Thymus (tissue), 11 donors: ENCODE measurements at regions not wholly inside any gene's neighbourhood (a gene's known extent, or its start where the extent isn't known, plus 50 kb on each side); places are given as distances from the start of the nearest gene placed in this dataset.
"Not testable (repeated sequence)": the region's sequence is repeated elsewhere in the genome, so short reads cannot be mapped to it uniquely, and the experiment has no call there.

Source experiments
- DNase-seq, 9 donors: peaks; one replicate each; pipeline ENCODE4 v3.0.0-alpha.2; 2013; ENCODE audit warnings: low spot score in 9 of 9, low read depth in 6 of 9, missing footprints in 1 of 9
- H3K27ac ChIP-seq, 2 donors: one replicate each; pipeline ENCODE4 v1.5.1; 2013; ENCODE audit warnings: control low read depth in 1 of 2, low read depth in 1 of 2, low read length in 1 of 2, mild to moderate bottlenecking in 1 of 2, moderate library complexity in 1 of 2
- H3K27me3 ChIP-seq, 2 donors: one replicate each; pipeline ENCODE4 v1.5.1; 2013; ENCODE audit warnings: low read length in 1 of 2; ENCODE audit not compliant: control insufficient read depth in 2 of 2, insufficient read depth in 1 of 2
- H3K36me3 ChIP-seq, 2 donors: one replicate each; pipeline ENCODE4 v1.5.1; 2013; ENCODE audit warnings: low read length in 1 of 2, mild to moderate bottlenecking in 1 of 2, moderate library complexity in 1 of 2; ENCODE audit not compliant: control insufficient read depth in 2 of 2, insufficient read depth in 2 of 2
- H3K4me1 ChIP-seq, 2 donors: one replicate each; pipeline ENCODE4 v1.5.1; 2013; ENCODE audit warnings: low read length in 2 of 2; ENCODE audit not compliant: control insufficient read depth in 2 of 2, insufficient read depth in 2 of 2
- H3K4me3 ChIP-seq, 2 donors: one replicate each; pipeline ENCODE4 v1.5.1; 2013; ENCODE audit warnings: low read length in 2 of 2, control low read depth in 1 of 2, mild to moderate bottlenecking in 1 of 2
- H3K9me3 ChIP-seq, 2 donors: one replicate each; pipeline ENCODE4 v1.5.1; 2013; ENCODE audit warnings: low read length in 1 of 2, mild to moderate bottlenecking in 1 of 2; ENCODE audit not compliant: control insufficient read depth in 2 of 2, insufficient read depth in 1 of 2
- WGBS: extraction: QIAGEN DNeasy Blood & Tissue Kit; methylation state at CpG from one replicate; pipeline ENCODE4 v1.1.7; 2013; 5-methylcytosine and 5-hydroxymethylcytosine counted together
- donor health status: healthy.

DNA sequence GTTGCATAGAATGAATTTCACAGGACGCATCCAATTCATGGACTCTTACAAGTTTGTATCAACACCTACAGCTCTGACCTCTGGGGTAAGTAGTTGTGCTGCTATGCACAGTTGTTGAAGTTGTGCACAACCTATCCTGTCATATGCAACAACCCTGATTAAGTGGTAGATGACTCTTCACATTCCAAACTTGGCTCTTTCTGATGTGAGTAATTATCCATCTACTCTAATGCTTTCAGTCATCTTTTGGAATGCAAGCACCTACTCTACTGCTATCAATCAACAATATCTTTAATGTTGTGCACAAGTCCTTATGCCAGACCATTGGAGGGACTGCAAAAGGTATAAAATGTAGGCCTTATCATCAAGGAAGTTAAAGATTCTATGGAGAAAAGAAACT, 921.4 kb downstream of the MCTP2 start:
- no peaks in the 10 kb centered on the region for H3K27me3 ChIP-seq
- no peak overlapping the region for H3K4me3 ChIP-seq
- WGBS, result 94% methylated on average over 1 of the region's 1 CpG
- DNase-seq, result no peak
- H3K4me1 ChIP-seq, result no peaks in the 10 kb centered on the region
- no peaks in the 10 kb centered on the region for H3K9me3 ChIP-seq
- no peak overlapping the region for H3K27ac ChIP-seq
- no peaks in the 10 kb centered on the region for H3K36me3 ChIP-seq

DNA sequence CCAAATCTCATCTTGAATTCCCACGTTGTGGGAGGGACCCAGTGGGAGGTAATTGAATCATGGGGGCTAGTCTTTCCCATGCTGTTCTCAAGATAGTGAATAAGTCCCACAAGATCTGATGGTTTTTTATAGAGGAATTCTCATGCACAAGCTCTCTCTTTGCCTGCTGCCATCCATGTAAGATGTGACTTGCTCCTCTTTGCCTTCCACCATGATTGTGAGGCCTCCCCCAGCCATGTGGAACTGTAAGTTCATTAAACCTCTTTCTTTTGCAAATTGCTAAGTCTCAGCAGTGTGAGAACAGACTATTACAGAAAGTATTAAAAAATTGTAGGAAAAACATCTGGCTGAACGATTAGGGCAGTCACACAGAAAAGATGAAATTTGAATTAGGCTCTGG, 921.8 kb downstream of the MCTP2 start:
- not testable (repeated sequence) for H3K36me3 ChIP-seq, DNase-seq, H3K27ac ChIP-seq, H3K9me3 ChIP-seq, H3K4me3 ChIP-seq, H3K4me1 ChIP-seq, H3K27me3 ChIP-seq
- 85% methylated on average over 2 of the region's 2 CpGs for WGBS

DNA sequence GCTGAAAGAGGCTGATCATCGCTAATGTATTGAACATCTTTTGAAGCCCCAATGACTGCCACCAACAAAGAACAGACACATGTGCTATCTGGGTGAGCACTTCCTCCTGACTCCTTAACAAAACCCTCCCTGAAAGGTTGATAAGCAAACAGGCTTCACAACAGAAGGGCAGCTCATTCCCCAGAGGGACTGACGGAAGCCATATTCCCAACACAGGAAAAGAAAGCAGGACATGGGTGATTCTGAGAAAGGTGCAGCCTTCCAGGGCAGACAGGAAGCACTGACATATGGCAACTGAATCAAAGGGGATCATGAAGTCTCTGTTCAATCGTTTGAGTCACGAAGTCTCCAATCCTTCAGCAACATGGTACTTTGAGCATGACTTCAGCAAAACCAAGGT, 929.0 kb downstream of the MCTP2 start:
- Histone ChIP-seq H3K4me3 (no peak overlapping the region), H3K27ac (no peak overlapping the region), H3K4me1 (no peaks in the 10 kb centered on the region), H3K36me3 (no peaks in the 10 kb centered on the region), H3K27me3 (no peaks in the 10 kb centered on the region), H3K9me3 (no peaks in the 10 kb centered on the region)
- WGBS, result 68% methylated on average over 4 of the region's 4 CpGs
- no peak for DNase-seq

DNA sequence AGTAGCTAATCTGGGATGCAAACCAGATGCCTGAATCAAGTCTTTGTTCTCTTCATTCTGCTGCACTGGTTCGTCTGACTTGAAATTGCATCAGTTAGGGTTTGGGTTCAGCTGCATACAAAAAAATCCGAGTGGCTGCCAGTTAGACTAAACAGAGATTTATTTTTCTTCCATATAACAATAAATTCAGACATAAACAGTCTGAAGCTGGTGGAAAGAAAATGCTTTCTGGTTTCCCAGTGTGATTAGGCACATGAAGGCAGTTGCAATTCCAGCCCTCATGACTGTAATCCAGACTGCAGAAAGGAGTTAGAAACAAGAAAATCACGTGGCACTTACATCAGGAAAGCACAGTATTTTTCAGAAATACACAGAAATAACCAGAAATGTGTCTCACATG, 930.7 kb downstream of the MCTP2 start:
- no peaks in the 10 kb centered on the region for H3K27me3 ChIP-seq
- H3K36me3 ChIP-seq, result no peaks in the 10 kb centered on the region
- DNase-seq, result no peak
- H3K4me3 ChIP-seq, result no peak overlapping the region
- WGBS, result 64% methylated on average over 3 of the region's 3 CpGs
- H3K9me3 ChIP-seq, result no peaks in the 10 kb centered on the region
- no peak overlapping the region for H3K27ac ChIP-seq
- no peaks in the 10 kb centered on the region for H3K4me1 ChIP-seq

DNA sequence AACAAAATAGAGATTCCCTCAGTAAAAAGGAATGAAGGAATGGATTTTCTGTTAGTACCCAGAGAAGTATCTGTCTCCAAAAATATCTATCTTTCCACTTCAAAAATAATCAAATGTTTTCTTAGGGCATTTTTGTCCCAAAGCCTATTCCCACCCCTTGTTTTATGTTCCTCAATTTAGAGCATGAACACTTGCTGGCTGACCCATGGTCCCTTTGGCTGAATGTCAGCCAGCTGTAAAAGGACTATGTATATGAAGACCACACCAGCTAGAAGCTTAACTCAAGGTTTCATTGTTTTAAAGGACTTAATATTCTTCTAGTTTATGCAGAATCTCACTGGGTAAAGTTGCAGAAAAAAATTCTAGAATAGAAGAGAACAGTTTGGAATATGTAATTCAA, 931.2 kb downstream of the MCTP2 start:
- no peaks in the 10 kb centered on the region for H3K36me3 ChIP-seq
- H3K4me3 ChIP-seq, result no peak overlapping the region
- no peak for DNase-seq
- no peaks in the 10 kb centered on the region for H3K27me3 ChIP-seq
- no peaks in the 10 kb centered on the region for H3K9me3 ChIP-seq
- H3K4me1 ChIP-seq, result no peaks in the 10 kb centered on the region
- H3K27ac ChIP-seq, result no peak overlapping the region

DNA sequence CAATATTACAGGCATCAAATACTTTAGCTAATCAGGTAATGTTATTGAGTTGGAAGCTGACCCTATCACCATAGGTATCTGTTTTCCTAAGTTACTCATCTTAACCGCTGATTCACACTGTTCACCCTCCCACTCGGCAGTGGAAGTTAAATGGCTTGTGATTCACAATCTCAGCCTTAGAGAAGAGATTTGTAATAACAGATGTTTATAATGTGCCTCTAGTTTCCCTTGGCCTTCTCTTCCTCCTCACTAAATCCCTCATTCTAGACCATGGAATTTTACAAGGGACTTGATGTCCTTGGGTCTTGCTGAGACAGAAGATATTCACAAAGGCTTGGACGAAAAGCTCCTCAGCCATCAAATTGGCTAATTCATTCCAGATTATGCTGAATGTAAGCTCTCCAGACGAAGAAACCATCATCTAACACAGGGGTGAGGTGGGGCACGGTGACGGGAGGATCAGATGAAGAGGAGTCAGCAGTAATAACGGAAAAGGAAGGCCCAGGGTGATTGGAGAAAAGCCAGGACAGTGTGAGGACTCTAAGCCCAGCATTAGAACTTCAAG, 931.7 kb downstream of the MCTP2 start:
- no peaks in the 10 kb centered on the region for H3K4me1 ChIP-seq
- H3K4me3 ChIP-seq, result no peak overlapping the region
- H3K27ac ChIP-seq, result no peak overlapping the region
- H3K27me3 ChIP-seq, result no peaks in the 10 kb centered on the region
- DNase-seq, result no peak
- WGBS, result 87% methylated on average over 7 of the region's 7 CpGs
- H3K9me3 ChIP-seq, result no peaks in the 10 kb centered on the region
- H3K36me3 ChIP-seq, result no peaks in the 10 kb centered on the region

DNA sequence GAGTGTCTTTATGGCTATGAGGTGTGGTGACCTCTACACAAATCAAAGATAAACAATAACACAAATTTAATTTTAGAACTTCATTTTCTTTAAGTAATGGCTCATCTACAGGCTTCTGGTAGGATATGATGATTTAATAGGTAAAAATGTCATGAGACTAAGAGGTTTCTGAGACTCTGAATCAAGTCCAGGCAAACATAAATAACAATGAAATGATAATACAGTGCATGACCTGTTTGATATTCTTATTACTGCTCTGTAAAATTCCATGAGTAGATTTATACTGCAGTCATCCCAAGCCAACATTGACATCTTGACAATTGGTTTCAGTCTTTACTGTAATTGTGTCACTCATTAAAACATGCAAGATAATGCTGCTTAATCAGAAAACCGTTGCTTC, 936.8 kb downstream of the MCTP2 start:
- Histone ChIP-seq H3K9me3 (no peaks in the 10 kb centered on the region), H3K27me3 (no peaks in the 10 kb centered on the region), H3K36me3 (no peaks in the 10 kb centered on the region), H3K4me1 (no peaks in the 10 kb centered on the region), H3K4me3 (no peak overlapping the region), H3K27ac (no peak overlapping the region)
- DNase-seq, result no peak
- WGBS, result 84% methylated on average over 1 of the region's 1 CpG

DNA sequence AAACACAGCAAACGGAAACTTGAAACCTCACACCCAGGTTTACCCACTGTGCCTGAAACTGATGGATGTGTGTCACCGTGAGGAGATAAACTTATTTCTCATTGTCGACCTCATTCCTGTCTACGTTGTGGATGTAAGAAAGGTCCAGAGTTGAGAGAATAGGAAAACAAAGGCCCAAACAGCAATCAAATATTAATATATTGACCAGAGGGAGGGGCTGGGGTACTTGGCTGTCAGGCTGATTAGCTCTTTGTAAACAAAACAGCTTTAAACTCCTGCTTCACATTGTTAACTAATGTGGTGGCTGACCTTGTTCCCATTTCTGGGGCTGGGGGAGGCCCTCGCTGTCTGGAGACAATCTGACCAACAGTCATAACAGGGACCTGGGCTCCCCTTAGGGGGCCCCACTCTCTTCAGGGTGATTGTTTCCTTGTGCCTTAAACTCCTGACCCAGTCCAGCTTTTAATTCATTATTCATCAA, 937.6 kb downstream of the MCTP2 start:
- no peak overlapping the region for H3K4me3 ChIP-seq
- no peak for DNase-seq
- WGBS, result 20% methylated on average over 5 of the region's 5 CpGs
- no peaks in the 10 kb centered on the region for H3K36me3 ChIP-seq
- H3K4me1 ChIP-seq, result no peaks in the 10 kb centered on the region
- no peaks in the 10 kb centered on the region for H3K27me3 ChIP-seq
- no peak overlapping the region for H3K27ac ChIP-seq
- no peaks in the 10 kb centered on the region for H3K9me3 ChIP-seq

DNA sequence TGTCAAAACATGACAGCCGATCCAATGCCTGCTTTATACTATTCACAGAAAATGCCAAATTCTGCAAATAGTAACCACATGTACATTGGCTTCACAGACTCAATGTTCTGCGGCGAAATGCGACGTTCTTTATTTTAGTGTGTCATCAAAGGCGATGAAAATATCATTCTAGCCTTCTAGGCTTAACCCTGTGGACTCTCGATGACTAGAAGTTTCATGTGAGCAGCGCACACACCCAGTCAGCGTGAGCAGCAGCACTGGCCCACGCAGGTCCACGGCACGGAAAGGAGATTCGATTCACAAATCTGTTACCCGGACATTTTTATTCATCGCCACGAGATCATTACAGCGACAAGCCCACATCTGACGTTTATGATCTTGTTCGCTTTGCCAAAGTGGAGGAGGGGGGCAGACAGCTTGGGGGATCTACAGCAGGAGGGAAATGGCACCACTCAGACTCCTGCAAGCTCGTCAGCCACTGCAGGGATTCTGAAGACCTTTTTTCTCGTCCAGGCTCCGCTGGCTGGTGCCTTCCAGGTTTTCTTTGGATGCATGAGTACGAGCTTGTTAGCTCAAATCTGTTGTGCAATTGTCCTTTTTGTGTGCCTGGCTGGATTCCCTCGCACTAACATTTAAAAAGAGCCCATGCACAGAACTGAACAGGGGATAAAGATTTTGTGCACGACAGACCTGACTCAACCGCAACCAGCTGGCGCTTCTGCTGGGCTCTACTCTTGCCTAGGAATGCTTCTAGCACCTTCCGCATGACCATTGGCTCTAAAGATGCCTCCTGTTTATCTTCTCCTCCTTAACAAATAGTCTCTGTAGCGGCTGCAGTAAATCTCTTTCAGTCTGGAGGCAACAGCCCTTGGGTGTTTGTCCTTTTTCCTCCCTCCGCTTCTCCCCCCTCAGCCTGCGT, 938.4 kb downstream of the MCTP2 start:
- Histone ChIP-seq H3K36me3 (no peaks in the 10 kb centered on the region), H3K4me3 (no peak overlapping the region), H3K9me3 (no peaks in the 10 kb centered on the region), H3K4me1 (no peaks in the 10 kb centered on the region), H3K27ac (no peak overlapping the region), H3K27me3 (no peaks in the 10 kb centered on the region)
- no peak for DNase-seq
- 81% methylated on average over 31 of the region's 31 CpGs for WGBS
